Stimulated activated CD4-positive, alpha-beta T cell treated with anti-CD3 and anti-CD28 coated beads, Interleukin-4, amount 100 ng/mL, for 24 hours (primary cell): ENCODE measurements at regions not wholly inside any gene's neighbourhood (a gene's known extent, or its start where the extent isn't known, plus 50 kb on each side); places are given as distances from the start of the nearest gene placed in this dataset.

ENCODE experiments used
- DNase-seq: peaks from one replicate; pipeline ENCODE4 v3.0.0-alpha.2; 2020

GRCh38 chr15:25051399-25052154 lies 96.8 kb downstream of the SNRPN start:
- no peak for DNase-seq

- no peak for DNase-seq
Observed at GRCh38 chr15:25052191-25052999, 97.6 kb downstream of the SNRPN start.

DNA sequence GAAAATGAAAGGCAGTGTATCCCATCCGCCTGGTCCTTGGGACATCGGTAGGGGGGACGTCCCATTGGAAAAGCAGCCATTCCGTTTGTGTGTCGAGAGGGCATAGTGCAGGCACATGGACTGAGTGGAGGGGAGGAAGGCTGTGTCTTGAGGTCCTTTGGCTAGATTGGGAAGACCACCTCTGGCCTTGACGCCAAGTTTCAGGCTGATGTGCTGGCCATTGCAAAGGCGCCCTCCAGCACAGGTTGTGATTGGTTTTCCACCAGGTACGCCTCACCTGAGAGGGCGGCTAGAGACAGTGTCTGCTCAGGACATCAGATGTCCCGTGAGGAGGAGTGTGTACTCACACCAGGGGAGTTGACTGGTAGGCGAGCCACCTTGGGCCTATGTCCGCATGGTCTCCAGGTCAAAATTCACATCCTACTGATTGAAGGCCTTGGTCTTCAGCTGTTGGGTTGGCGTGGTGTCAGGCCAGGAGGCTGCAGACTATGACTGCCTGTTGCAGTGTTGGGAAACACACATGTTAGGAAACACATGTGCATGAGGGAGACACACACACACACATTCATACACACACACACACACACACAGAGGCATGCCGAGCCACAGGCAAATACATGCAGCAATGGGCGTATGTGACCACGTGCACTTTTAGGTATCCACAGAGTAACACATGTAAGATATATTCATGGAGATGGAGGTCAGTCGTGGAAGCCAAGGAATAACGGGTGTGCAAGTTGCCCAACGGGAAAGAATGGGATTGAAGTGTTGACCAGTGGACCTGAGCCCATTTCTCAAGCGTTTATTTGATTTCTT lies 98.4 kb downstream of the SNRPN start:
- no peak for DNase-seq

DNA sequence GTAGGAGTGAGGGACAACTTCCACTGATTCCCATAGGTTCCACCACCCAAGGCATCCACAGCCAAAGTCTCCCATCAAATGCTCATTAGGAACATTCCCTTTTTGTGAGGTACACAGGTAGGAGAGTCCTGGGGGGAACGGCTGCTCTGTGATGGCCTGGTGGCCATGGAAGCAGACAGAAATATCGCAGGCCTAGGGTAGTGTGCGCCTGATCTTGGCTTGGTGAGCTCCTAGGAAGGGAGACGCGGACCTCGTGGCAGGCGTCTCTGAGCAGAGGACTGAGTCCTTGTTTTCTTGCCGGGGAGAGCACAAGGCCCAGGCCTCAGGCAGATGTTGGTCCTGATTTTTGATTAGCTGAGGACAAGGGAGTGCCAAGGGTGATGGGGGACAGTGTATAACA lies 99.5 kb downstream of the SNRPN start:
- DNase-seq, result no peak

DNA sequence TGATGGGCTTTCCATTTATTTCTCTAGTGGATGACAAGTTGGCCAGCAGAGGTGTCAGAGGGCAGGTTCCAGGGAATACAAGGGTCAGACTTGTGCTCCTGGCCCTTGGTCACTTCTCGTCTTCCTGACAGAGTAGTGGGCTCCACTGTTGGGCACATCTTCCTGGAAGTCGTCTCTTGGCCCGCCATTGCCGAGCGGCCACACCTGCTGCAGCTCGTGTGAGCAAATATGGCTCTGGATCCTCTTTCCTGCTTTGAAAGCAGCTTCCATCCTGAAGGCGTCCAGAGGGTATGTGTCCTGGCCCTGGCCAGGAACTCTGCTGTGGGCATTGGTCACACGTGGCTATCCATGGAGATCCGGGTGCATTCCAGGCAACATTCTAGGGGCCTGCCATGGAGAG lies 100.2 kb downstream of the SNRPN start:
- DNase-seq, result no peak

- no peak for DNase-seq
Observed at GRCh38 chr15:25055356-25056068, 100.7 kb downstream of the SNRPN start.

GRCh38 chr15:25056484-25057425 lies 102.0 kb downstream of the SNRPN start:
- no peak for DNase-seq

DNA sequence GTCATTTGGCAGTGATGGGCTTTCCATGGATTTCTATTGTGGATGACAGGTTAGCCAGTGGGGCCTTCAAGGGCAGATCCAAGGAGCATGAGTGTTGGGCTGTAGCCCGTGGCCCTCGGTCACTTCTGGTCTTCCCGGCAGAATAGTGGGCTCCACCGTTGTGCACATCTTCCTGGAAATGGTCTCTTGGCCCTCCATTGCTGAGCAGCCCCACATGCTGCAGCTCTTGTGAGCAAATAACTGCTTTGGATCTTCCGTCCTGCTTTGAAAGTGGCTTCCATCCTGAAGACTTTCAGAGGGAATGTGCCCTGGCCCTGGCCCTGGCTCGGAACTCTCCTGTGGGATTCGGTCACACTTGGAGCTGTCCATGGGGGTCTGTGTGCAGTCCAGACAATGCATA lies 102.8 kb downstream of the SNRPN start:
- no peak for DNase-seq

DNA sequence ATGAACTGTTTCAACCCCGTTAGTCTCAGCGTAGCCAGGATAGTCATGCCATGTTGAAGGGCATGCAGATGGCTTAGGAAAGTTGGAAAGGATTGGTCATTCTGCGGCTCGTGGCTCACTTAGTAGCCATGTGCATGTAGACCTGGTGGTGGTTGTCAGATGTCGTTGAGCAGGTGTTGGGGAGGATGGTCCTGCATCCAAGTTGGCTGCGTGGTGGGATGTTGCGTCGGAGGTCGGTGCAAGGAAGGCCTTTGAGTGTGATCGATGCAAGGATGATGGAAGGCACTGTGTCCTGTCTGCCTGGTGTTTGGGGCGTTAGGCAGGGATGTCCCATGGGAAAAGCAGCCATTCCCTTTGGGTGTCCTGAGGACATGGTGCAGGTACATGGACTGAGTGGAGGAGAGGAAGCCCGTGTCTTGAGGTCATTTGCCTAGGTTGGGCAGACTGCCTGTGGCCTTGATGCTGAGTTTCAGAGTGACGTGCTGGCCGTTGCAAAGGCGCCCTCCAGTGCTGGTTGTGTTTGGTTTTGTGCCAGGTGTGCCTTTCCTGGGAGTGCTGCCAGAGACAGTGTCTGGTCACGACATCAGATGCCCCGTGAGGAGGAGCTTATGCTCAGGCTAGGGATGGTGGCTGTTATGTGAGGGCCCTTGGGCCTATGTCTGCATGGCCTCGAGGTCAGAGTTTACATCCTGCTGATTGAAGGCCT lies 103.4 kb downstream of the SNRPN start:
- no peak for DNase-seq

DNA sequence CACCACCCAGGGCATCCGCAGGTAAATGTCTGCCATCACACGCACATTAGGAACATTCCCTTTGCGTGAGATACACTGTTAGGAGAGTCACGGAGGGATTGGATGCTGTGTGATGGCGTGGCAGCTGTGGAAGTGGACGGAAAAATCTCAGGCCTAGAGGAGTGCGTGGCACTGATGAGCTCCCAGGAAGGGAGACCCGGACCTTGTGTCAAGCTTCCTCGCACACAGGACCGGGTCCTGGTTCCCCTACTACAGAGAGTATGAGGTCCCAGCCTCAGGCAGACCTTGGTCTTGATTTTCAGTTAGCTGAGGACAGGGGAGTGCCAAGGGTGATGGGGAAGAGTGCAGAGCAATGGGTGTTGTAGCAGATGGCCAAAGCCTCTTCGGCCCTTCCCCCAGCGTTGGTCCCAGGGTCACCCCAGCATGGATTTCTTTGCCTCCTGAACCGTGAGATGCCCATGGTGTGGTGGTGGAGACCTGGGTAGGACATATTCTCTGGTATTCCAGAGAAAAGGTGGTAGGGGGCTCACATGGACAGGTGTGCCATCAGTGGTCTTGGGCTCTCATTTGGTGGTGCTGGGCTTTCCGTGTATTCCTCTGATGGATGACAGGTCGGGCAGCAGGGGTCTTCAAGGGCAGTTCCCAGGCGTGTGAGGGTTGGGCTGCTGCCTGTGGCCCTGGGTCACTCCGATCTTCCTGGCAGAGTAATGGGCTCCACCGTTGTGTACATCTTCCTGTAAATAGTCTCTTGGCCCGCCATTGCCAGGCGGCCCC lies 105.1 kb downstream of the SNRPN start:
- DNase-seq, result no peak

- DNase-seq, result no peak
Observed at GRCh38 chr15:25060472-25060803, 105.7 kb downstream of the SNRPN start.

GRCh38 chr15:25060996-25061620 lies 106.3 kb downstream of the SNRPN start:
- DNase-seq, result no peak

DNA sequence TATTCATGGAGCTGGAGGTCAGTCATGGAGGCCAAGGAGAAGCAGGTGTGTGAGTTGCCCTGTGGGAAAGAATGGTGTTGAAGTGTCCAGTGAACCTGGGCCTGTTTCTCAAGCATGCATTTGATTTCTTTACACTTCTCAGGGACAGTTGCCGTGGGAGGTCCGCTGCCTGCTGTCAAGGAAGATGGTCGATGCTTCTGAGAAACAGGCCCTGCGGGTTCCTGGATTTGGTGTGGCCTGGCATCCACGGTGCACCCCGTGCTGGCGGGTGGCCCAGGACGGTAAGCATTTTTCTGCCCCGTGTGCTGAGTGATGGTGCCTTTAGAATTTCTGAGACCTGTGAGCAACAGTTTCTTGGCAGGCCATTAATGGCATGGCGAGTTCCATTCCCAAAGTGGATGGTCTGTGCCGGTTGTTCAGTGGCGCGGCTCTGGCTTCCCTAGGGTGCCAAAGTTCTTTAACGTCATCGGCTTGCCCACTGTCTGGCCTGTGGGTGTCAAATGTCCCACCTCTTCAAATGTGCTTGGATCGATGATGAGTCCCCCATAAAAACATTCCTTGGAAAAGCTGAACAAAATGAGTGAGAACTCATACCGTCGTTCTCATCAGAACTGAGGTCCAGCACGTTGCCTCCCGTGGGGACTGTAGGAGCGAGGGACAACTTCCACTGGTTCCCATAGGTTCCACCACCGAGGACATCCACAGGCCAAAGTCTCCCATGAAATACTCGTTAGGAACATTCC lies 107.2 kb downstream of the SNRPN start:
- no peak for DNase-seq

DNA sequence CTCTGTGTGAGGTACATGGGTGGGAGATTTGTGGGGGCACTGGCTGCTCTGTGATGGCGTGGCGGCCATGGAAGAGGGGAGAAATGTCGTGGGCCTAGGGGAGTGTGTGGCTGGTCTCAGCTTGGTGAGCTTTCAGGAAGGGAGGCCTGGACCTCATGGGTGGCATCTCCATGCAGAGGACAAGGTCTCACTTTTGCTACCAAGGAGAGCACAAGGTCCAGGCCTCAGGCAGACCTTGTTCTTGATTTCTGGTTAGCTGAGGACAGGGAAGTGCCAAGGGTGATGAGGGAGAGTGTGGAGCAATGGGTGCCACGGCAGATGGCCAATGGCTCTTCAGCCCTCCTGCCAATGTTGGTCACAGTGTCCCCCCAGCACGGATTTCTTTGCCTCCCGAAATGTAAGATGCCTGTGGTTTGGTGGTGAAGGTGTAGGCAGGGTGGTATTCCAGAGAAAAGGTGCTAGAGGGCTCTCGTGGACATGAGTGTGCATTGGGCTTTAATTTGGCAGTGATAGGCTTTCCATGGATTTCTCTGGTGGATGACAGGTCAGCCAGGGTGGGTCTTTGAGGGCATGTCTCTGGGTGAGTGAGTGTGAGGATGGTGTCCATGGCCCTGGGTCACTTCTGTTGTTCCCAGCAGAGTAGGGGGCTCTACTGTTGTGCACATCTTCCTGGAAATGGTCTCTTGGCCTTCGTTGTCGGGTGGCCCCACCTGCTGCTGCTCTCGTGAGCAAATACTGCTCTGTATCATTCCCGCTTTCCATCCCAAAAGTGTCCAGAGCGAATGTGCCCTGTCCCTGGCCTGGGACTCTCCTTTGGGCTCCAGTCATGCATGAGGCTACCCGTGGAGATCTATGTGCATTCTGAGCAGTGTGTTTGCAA lies 108.0 kb downstream of the SNRPN start:
- DNase-seq, result no peak

DNA sequence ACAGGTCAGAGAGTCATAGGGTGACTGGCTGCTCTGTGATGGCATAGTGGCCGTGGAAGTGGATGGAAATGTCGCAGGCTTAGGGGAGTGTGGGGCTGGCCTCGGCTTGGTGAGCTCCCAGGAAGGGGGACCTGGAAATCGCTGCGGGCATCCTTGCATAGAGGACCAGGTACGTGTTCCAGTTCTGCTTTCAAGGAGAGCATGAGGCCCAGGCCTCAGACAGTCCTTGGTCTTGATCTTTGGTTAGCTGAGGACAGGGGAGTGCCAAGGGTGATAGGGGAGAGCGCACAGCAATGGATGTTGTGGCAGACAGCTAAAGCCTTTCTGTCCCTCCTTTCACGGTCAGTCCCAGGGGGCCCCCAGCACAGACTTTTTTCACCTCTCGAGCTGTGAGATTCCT lies 110.5 kb downstream of the SNRPN start:
- no peak for DNase-seq

GRCh38 chr15:25065876-25066275 lies 111.1 kb downstream of the SNRPN start:
- DNase-seq, result no peak

DNA sequence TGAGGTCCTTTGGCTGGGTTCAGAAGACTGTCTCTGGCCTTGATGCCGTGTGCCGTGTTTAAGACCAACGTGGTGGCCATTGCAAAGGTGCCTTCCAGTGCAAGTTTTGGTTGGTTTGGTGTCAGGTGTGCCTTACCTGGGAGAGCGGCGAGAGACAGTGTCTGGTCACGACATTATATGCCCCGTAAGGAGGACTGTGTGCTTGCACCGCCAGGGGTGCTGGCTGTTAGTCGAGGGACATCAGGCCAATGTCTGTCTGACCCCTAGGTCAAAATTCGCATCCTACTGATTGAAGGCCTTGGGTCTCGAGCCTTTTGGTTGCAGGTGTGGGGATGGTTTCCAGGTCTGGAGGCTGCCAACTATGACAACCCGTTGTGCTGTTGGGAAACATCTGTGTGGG lies 111.9 kb downstream of the SNRPN start:
- DNase-seq, result no peak

DNA sequence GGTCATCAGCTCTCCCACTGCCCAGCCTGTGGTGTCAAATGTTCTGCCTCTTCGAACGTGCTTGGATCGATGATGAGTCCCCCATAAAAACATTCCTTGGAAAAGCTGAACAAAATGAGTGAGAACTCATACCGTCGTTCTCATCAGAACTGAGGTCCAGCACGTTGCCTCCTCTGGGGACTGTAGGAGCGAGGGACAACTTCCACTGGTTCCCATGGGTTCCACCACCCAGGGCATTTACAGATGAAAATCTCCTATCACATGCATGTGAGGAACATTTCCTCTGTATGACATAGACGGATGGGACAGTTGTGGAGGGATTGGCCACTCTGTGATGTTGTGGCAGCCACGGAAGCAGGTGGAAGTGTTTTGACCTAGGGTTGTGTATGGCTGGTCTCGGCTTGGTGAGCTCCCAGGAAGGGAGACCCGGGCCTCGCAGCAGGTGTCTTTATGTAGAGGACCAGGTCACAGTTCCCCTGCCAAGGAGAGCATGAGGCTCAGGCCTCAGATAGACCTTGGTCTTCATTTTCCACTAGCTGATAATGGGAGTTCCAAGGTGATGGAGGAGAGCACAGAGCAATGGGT lies 113.0 kb downstream of the SNRPN start:
- no peak for DNase-seq
